ENCODE measurements at regions not wholly inside any gene's neighbourhood (a gene's known extent, or its start where the extent isn't known, plus 50 kb on each side); places are given as distances from the start of the nearest gene placed in this dataset.
"Not testable (repeated sequence)": the region's sequence is repeated elsewhere in the genome, so short reads cannot be mapped to it uniquely, and the experiment has no call there.

DNA sequence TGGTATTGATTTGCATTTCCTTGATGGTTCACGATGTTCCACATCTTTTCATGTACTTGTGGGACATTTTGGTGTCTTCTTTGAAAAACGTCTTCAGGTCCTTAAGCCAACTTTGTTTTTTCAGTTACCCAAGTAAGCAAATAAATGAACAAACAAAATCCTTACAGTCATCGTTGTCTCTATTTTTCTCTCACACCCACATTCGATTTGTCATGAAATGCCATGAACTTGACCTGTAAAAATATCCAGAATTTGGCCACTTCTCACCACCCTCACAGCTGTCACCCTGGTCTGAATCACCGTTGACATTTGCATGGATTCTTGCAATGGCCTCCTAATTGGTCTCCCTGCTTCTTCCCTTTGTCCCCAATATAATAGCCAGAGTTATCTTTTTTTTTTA lies 109.5 kb upstream of the METTL14 start:
- intact Hi-C loops (cut with DNase I); DNase-seq: not testable (repeated sequence)

DNA sequence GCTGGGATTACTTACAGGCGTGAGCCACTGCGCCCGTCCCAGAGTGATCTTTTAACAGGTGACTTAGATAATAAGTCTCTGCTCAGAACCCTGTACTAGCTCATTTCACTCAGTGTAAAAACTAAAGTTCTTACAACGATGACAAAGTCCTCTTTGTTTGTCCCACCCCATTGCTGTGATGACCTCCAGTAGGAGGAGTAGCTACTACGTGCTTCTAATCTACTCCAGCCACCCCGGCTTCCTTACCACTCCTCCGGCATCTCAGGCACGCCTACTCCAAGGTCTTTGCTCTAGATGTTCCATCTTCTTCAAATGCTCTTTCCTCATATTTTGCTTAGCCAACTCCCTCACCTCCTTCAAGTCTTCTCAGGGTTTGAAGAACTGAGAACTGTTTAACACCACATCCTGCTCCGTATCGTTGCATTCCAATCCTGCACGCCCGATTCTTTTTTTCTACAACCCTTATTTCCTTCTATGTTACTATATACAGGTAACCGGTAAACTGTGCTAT lies 108.4 kb upstream of the METTL14 start:
- DNase-seq; intact Hi-C loops (cut with DNase I): not testable (repeated sequence)

DNA sequence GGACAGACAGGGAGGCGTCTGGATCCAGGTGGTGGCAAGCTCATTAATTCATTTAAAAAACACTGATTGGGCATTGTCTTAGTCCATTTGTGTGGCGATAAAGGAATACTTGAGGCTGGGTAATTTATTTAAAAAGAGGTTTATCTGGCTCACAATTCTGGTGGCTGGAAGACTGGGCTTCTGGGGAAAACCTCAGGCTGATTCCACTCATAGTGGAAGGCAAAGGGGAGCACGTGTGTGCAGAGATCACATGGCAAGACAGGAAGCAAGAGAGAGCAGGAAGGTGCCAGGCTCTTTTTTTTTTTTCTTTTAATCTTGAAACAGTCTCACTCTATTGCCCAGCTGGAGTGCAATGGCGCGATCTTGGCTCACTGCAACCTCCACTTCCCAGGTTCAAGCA lies 100.2 kb upstream of the METTL14 start:
- intact Hi-C loops (cut with DNase I) = no loop called here
- DNase-seq = no peak

DNA sequence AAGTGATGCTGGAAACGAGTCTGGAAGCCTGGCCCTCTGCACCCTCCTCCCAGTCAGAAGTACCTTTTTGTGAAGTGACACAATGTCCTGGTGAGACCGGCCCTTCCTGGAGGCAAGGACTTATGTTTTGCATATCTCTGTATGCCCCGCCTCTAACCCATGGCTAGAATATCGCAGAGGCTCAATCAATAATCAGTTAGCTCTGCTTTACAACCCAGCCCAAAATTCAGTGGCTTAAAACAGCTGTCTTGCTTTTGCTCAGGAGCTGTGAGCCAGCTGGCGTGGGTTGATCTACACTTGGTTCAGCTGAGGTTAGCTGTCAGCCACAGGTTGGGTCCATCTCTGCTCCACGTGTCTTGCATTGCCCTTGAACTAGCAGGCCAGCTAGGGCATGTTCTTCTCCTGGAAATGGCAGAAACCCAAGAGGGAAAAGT lies 98.8 kb upstream of the METTL14 start:
- peak in 3 of 42 donors; percentile 16 to 38 (median 26) for DNase-seq
- intact Hi-C loops (cut with DNase I) = no loop called here

DNA sequence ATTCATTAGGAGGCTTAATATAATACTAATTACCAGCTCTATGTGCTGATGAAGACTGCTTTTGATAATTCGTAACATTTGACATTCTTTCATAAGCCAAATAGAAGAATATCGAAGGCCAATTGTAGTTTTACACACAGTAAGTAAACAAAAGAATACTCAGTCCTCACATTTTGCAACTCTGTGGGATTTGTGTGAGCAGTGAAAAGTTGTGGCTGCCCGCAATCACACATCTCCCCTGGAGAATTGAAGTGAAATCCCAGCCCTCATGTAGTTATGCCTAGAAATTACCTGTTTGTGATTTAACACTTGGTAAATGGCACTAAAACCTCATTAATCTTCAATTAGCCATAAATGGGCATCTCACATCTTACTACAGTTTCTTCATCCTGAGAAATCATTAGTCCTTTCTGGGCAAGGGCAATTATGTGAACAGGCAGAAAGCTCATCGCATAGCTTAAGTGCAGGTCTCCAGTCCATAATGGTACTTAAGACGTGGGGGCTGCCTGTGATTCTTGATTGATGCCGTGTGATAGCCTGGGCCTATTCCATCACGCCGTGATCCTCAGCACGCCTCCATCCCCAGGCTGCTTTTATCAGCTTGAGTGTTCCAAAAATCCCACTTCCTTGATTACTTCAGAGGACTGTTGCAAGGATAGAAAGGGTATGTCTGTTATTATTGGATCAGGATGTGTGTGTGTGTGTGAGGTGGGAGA lies 97.9 kb upstream of the METTL14 start:
- no peak for DNase-seq
- intact Hi-C loops (cut with DNase I) = no loop called here

DNA sequence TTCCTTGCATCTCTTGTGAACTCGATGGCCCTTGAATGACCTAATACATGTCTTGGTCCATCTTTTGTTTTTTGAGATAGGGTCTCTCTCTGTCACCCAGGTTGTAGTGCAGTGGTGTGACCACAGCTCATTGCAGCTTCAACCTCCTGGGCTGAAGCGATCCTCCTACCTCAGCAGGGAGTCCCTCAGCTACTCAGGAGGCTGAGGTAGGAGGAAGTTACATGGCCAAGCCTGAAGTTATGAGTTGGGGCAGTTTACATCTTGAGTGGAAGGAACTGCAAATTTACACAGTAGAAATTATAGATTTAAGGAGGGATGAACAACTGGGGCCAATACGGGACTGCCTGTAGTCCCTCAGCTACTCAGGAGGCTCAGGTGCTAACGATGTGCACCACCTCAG lies 97.2 kb upstream of the METTL14 start:
- no peak for DNase-seq
- intact Hi-C loops (cut with DNase I) = no loop called here

DNA sequence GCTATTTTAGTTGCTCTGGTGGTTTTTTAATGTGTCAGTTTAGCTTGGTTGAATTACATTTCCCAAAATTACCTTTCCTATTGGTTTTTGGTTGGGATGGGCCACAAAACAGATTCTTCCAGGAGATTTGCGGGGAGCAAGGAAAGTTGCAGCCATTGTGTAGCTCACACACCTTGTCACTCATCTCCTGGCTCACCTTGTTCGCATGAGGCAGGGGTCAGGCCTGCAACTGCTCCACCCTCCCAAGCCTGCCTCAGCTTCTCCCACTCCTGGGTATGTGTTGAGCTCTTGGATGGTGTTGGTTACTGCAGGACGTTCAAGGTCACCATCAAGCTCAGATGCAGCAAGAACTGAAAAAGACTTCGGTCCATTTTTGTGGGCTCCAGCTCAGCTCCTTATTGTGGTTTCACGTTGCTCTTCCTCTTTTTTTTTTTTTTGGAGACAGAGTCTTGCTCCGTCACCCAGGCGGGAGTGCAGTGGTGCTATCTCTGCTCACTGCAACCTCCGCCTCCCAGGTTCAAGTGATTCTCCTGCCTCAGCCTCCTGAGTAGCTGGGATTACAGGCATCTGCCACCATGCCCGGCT lies 95.6 kb upstream of the METTL14 start:
- intact Hi-C loops (cut with DNase I) = no loop called here

DNA sequence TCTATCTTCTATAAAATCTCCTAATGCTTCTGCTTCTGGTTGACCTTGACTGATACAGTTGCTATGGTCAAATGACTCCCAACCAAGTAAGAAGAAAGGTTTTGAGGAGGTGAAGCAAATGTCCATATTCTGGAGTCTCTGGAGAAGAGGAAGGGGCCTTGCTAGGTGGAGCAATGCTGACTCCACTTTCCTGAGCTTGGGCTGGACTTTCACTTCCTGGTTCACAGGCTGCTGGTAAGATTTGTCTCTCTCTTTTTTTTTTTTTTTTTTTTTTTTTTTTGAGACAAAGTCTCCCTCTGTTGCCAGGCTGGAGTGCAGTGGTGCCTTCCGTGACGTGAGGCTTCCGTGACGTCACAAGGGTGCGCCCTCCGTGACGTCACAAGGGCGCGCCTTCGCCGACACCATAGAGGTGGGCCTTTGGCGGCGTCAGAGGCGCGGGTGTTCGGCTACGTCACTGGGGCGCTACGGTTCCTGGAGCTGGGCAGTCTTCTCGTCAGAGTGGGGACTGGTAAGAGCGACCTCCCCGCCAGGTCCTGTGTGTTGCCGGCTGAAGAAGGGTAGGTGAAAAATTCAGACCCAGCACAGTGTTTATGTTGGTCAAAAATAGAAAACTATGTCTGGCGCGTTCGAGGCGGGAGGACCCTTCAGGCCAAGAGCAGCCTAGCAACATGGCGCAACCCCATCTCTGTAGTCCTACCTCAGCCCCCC lies 93.7 kb upstream of the METTL14 start:
- DNase-seq = peak; percentile 76 to 94 (median 88)
- intact Hi-C loops (cut with DNase I) = not testable (repeated sequence)

More for the DNA sequence above, 95.6 kb upstream of the METTL14 start:
- DNase-seq = peak in 32 of 42 donors; percentile 5 to 78 (median 34)

DNA sequence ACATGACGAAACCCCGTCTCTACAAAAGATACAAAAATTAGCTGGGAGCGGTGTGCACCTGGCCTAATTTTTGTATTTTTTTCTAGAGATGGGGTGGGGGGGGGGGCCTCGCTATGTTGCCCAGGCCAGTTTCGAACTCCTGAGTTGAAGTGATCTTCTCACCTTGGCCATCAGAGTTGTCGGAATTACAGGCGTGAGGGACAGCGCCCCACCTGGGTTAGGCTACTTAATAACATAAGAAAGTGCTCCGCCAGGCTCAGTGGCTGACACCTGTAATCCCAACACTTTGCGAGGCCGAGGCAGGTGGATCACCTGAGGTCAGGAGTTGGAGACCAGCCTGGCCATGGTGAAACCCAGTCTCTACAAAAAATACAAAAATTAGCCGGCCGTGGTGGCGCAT lies 92.9 kb upstream of the METTL14 start:
- DNase-seq; intact Hi-C loops (cut with DNase I): not testable (repeated sequence)

DNA sequence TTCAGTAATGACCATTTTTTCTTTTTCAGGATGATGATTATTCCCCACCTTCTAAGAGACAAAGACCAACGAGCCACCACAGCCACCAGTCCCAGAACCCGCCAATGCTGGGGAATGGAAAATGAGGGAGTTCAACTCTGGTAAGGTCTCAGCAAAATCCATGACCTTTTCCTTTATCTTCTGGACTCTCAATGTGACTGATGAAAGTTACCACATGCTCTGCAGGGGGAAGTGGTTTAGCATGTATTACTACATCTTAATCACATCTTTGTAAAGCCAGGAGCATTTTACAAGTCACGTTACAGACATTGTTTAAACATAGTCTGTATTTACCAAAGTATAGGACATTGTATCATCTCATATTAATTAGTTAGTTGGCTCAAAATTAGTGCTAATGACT lies 89.3 kb upstream of the METTL14 start:
- intact Hi-C loops (cut with DNase I); DNase-seq: not testable (repeated sequence)

DNA sequence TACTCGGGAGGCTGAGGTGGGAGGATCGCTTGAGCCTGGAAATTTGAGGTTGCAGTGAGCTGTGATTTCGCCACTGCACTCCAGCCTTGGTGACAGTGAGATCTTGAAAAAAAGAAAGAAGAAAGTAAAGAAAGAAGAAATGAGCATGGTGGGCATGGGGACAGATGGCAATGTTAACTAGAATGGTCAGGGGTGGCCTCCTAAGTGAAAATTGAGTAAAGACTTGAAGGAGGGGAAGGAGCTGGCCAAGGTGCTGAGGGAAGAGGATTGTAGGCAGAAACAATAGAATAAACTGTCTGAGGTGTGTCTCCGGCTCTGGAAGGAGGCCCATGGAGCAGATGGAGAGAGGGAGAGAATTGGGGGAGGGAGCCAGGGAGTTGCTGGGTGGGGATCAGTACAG lies 60.1 kb upstream of the METTL14 start:
- intact Hi-C loops (cut with DNase I); DNase-seq: not testable (repeated sequence)

DNA sequence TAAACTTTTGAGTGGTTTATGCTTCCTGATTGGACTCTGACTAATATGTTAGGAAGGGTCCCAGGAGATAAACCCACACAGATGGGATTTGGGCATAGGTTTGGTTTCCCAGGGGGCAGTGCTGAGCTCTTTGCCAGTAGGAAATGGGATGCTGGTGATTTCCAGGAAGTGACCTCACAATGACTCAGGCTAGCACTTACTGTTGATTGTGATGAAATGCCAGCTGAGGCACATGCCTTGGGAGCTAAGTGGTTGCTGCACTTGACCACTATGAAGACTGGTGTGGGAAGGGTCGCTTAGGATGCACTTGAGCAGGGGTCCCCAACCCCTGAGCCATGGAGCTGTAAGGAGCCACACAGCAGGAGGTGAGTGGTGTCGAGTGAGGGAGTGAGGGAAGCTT lies 55.5 kb upstream of the METTL14 start:
- intact Hi-C loops (cut with DNase I) = not testable (repeated sequence)
- peak in 2 of 42 donors; percentile 1 to 45 for DNase-seq

DNA sequence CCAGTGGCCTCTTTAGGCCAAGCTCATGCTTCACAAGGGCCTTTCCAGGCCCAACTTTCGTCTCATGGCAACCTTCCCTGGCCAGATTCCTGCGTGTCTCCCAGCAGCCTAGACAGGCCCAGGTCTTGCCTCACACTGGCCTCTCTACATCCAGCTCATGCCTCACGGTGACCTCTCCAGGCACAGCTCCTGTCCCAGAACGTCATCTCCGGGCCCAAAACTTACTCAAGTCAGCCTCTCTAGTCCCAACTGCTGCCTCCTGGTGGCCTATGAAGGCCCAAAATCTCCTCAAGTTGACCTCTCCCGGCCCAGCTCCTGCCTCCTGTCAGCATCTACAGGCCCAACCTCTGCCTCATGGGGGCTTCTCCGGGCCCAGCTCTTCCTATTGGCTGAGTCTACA lies 54.3 kb upstream of the METTL14 start:
- intact Hi-C loops (cut with DNase I) = not testable (repeated sequence)
- peak in 1 of 42 donors; percentile 31 for DNase-seq

DNA sequence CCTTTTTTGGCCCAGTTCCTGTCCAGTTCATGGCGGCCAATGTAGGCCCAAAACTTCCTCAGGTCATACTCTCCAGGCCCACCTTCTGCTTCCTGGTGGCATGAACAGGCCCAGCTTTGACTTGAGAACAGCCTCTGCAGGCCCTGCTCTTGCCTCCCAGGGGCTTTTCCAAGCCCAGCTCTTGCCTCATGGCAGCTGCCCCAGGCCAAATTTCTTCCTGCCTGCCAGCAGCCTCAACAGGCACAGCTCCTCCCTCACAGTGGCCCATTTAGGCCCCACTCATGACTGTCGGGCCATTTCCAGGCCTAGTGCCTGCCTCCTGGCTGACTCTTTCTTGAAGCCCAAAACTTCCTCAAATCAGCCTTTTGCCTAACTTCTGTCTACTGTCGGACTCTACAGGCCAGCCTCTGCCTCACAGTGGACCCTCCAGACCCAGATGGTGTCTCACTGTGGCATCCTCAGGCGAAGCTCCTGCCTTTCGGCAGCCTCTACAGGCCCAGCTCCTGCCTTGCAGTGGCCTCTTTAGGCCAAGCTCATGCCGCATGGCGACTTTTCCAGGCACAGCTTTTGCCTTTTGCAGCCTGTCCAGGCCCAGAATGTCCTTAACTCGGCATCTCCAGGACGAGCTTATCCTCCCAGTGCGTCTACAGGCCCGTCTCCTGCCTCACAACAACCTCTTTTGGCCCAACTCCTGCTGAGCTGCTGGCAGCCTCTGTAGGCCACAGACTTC lies 53.7 kb upstream of the METTL14 start:
- intact Hi-C loops (cut with DNase I); DNase-seq: not testable (repeated sequence)

DNA sequence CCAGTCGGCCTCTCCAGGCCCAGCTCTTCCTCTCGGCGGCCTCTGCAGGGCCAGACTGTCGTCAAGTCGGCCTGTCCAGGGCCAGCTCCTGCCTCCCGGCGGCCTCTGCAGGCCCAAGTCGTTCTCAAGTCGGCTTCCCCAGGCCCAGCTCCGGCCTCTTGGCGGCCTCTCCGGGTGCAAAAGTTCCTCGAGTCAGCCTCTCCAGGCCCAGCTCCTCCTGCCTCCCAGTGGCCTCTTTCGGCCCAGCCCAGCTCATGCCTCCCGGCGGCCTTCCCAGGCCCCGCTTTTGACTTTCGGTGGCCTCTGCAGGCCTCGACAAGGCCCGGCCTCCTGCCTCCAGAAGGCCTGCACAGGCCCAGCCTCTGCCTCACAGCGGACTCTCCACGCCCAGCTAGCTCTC lies 51.7 kb upstream of the METTL14 start:
- DNase-seq; intact Hi-C loops (cut with DNase I): not testable (repeated sequence)

DNA sequence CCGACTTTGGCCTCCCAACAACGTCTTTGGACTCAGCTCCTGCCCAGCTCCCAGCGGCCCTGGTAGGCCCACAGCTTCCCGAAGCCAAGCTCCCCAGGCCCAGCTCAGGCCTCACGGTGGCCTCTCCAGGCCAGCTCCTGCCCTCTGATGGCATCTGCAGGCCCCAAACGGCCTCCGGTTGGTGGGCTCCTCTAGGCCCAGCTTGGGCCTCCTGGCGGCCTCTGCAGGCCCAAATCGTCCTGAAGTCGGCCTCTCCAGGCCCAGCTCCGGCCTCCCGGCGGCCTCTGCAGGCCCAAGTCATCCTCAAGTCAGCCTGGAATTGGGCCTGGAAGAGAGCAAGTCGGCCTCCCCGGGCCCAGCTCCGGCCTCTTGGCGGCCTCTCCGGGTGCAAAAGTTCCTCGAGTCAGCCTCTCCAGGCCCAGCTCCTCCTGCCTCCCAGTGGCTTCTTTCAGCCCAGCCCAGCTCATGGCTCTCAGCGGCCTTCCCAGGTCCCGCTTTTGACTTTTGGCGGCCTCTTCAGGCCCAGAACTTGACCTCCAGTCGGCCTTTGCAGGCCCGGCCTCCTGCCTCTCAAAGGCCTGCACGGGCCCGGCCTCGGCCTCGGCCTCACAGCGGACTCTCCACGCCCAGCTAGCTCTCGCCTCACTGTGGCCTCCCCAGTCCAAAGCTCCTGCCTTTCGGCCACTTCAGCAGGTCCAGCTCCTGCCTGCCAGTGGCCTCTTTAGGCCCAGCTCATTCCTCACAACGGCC lies 50.9 kb upstream of the METTL14 start:
- intact Hi-C loops (cut with DNase I); DNase-seq: not testable (repeated sequence)
